ENCODE measurements at regions not wholly inside any gene's neighbourhood (a gene's known extent, or its start where the extent isn't known, plus 50 kb on each side); places are given as distances from the start of the nearest gene placed in this dataset.
A peak's percentile ranks its signal among the peaks of the same experiment; 100 is the strongest.

GRCh38 chr3:13249664-13250390 is 170.3 kb downstream of the NUP210 start:
- DNase-seq (ENCODE audit: extremely low read depth, low read depth) = no peak

- no peak for DNase-seq (ENCODE audit: extremely low read depth, low read depth)
These were observed 171.5 kb downstream of the NUP210 start for GRCh38 chr3:13248640-13249039.

- DNase-seq (ENCODE audit: extremely low read depth, low read depth) = no peak
These were observed 172.4 kb upstream of the IQSEC1 start for GRCh38 chr3:13245615-13245978.

GRCh38 chr3:13243586-13243985 is 170.4 kb upstream of the IQSEC1 start:
- DNase-seq (ENCODE audit: extremely low read depth, low read depth) = no peak

GRCh38 chr3:13242364-13242737 is 169.1 kb upstream of the IQSEC1 start:
- no peak for DNase-seq (ENCODE audit: extremely low read depth, low read depth)

DNA sequence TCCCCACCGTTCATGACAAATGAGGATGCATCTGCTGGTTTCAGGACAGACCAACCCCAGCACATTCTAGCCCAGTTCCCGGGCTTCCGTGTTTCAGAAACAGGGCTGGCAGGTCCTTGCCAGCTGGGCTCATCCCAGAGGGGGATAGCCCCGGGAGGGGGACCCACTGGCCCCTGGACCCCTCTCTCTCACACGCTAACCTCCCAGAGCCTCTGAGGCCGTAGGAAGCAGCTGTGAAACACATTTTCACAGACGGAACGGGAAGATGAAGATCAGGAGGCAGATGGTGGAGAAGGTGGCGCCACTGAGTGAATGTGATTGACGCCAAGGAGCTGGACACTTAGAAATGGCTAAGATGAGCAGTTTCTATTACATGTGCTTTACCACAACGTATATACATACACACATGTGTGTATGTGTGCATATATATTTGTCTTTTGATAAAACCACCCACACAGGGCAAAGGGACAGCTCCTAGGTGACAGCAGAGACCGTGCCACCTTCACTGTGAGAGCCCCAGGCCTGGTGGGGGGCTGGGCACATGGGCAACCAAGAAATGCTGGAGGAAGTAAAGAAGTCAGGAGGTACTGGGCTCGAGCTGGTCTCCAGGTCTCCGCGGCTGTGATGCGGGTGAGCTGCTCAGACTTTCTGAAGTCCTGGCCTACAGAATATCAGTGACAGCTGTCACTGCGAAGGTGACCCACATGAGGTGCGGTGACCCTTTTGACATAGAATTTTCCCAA is 168.6 kb upstream of the IQSEC1 start:
- no peak for DNase-seq (ENCODE audit: extremely low read depth, low read depth)

- no peak for DNase-seq (ENCODE audit: extremely low read depth, low read depth)
These were observed 167.8 kb upstream of the IQSEC1 start for GRCh38 chr3:13240928-13241618.

DNA sequence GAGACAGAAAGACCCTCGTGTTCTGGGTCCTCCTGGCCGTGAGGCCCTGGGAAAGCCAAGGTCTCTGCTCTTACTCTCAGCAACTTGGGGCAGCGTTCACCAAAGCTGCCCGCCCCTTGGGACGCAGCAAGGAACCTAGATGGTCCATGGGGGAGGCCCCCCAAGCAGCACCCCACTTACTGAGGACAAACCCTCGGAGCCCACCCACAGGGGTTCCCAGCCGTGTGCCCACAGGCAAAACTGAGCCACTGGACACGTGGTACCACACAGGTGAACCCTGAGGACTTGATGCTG is 166.2 kb upstream of the IQSEC1 start:
- no peak for DNase-seq (ENCODE audit: extremely low read depth, low read depth)

DNA sequence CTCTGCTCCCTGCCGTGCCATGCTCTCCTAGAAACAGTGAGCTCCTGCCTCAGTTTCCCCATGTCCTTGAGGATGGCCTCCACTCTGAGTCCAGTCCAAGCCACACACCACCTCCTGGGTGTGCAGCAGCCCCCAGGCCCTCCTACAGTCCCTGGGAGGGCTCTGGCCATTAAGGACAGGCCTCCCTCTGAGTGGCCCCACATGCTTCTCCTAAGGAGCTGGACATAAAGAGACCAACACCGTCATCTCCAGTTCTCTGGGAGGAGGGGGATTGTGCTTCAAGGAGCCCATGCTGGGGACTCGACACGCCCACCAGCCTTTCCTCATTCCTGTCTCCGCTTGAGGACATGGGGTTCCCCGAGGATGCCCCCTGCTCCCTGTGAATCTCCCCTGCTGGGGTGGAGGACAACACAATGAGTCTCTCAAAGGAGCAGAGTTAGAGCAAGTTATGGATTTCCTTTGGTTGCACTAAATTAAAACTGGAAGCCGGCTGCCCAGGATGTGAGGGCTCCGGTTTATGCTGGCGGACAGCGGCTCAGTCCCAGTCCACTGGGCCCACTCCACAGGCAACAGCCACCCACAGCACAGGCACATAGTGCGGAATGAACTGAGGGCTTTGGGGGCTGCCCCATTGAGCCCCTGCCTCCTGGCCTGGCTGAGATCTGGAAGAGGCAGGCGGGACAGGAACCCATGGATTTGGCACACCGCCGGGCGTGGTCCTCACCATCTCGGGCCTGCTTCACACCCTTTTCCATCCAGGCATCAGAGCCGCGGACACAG is 165.6 kb upstream of the IQSEC1 start:
- DNase-seq (ENCODE audit: extremely low read depth, low read depth) = no peak

- no peak for DNase-seq (ENCODE audit: extremely low read depth, low read depth)
These were observed 164.7 kb upstream of the IQSEC1 start for GRCh38 chr3:13237776-13238490.

- DNase-seq (ENCODE audit: extremely low read depth, low read depth) = no peak
These were observed 163.4 kb upstream of the IQSEC1 start for GRCh38 chr3:13236557-13237173.

DNA sequence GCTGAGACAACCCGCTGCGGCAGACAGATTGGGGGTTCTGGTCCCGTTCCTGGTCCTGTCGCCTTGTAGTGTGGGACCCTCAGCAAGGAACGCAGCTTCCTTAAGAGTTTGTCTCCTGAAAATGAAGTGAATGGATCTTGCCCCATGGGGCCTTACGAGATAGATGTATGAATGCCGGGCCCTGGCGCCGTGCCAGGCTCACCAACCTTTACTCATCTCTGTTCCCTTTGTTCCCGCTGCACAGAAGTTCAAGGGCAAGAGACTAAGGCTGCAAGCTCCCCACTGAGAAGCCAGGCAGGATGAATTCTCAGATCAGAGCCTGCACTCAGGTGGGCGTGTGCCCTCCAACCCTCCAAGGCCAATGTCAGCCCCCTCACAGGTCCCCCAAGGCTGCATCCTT is 162.7 kb upstream of the IQSEC1 start:
- no peak for DNase-seq (ENCODE audit: extremely low read depth, low read depth)

- no peak for DNase-seq (ENCODE audit: extremely low read depth, low read depth)
These were observed 161.8 kb upstream of the IQSEC1 start for GRCh38 chr3:13235079-13235478.

- DNase-seq (ENCODE audit: extremely low read depth, low read depth) = no peak
These were observed 161.4 kb upstream of the IQSEC1 start for GRCh38 chr3:13234666-13235065.

GRCh38 chr3:13233487-13234485 is 160.6 kb upstream of the IQSEC1 start:
- no peak for DNase-seq (ENCODE audit: extremely low read depth, low read depth)

DNA sequence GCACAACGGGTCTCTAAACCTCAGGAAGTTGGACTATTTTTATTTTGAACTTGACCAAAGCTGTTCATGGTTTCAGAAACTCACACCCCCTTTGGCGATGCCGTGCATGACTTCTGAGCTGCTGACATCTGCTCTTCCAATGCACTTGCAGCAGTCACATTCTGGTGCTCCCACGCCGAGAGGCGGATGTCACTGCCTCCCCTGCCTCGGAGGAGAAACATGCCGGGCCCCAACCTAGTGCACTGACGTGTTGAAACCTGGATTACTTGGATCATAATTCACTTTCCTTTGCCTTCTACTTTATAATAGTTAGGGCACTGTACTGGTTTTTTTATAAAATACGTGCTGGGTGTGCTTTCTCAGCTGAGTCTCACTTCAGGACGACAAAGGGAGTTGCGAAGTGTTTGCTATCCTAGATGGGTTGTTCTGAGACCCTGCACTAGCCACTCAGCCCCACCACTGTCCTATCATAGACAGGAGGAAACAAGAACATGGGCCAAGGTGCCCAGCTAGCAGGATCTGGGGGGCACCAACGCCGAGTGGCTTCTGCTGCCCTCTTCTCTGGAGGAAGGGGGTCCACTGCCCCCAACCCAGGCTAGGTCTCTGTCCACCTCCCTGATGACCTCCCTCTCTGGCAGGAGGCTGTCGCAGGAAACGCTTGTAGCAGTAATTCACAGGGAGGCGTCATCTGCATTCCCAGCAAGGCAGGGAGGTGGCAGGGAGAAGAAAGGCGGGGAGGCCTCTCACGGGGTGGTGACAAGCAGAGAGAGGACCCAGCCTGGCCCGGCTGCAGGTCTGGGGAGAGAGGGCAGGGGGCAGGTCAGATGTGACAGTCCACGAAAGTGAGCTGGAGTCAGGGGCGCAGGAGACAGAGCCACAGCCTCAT is 158.8 kb upstream of the IQSEC1 start:
- DNase-seq (ENCODE audit: extremely low read depth, low read depth) = no peak

- DNase-seq (ENCODE audit: extremely low read depth, low read depth) = peak; percentile 3
These were observed 156.2 kb upstream of the IQSEC1 start for GRCh38 chr3:13229273-13229949.

Data from NCI-H460 (cell line).